GM12874 (cell line): ENCODE measurements at regions not wholly inside any gene's neighbourhood (a gene's known extent, or its start where the extent isn't known, plus 50 kb on each side); places are given as distances from the start of the nearest gene placed in this dataset.

ENCODE experiments used
- CTCF ChIP-seq: IDR thresholded peaks from 2 replicates; pipeline ENCODE4 v1.5.1; 2011; ENCODE audit warnings: low read depth, mild to moderate bottlenecking, control low read depth, low read length, moderate library complexity; ENCODE audit not compliant: insufficient read depth

GRCh38 chr2:212730994-212731393 lies 192.4 kb upstream of the ERBB4 start:
- no peak for TF ChIP-seq CTCF

- TF ChIP-seq CTCF = no peak
Measured at GRCh38 chr2:212728717-212729116, 190.1 kb upstream of the ERBB4 start.

- no peak for TF ChIP-seq CTCF
Measured at GRCh38 chr2:212727751-212728150, 189.1 kb upstream of the ERBB4 start.

GRCh38 chr2:212726403-212726802 lies 187.8 kb upstream of the ERBB4 start:
- no peak for TF ChIP-seq CTCF

GRCh38 chr2:212725180-212725579 lies 186.6 kb upstream of the ERBB4 start:
- TF ChIP-seq CTCF = no peak

- no peak for TF ChIP-seq CTCF
Measured at GRCh38 chr2:212723226-212723625, 184.6 kb upstream of the ERBB4 start.

GRCh38 chr2:212722046-212722445 lies 183.4 kb upstream of the ERBB4 start:
- TF ChIP-seq CTCF = no peak

- no peak for TF ChIP-seq CTCF
Measured at GRCh38 chr2:212721026-212721451, 182.4 kb upstream of the ERBB4 start.
